ENCODE measurements at regions not wholly inside any gene's neighbourhood (a gene's known extent, or its start where the extent isn't known, plus 50 kb on each side); places are given as distances from the start of the nearest gene placed in this dataset.
"Not testable (repeated sequence)": the region's sequence is repeated elsewhere in the genome, so short reads cannot be mapped to it uniquely, and the experiment has no call there.

GRCh38 chr20:1801225-1801928, 93.8 kb upstream of the SIRPA start:
- 93% methylated on average over 5 of the region's 5 CpGs for WGBS
- H3K4me3 ChIP-seq (ENCODE audit: low read length in 2 of 2): no peak overlapping the region
- no peaks in the 10 kb centered on the region for H3K36me3 ChIP-seq (ENCODE audit: control insufficient read depth in 2 of 2, insufficient read depth in 2 of 2, low read length in 1 of 2)
- H3K4me1 ChIP-seq (ENCODE audit: control insufficient read depth in 2 of 2, insufficient read depth in 2 of 2, low read length in 2 of 2): peaks cover 0 to 12% of the 10 kb centered on the region in 2 donors
- no peak overlapping the region for H3K27ac ChIP-seq (ENCODE audit: low read depth in 1 of 2, low read length in 1 of 2)
- H3K9me3 ChIP-seq (ENCODE audit: control insufficient read depth in 2 of 2, insufficient read depth in 1 of 2, low read length in 1 of 2): no peaks in the 10 kb centered on the region
- DNase-seq (ENCODE audit: low read depth in 6 of 9, low spot score in 9 of 9): no peak
- H3K27me3 ChIP-seq (ENCODE audit: control insufficient read depth in 2 of 2, insufficient read depth in 1 of 2, low read length in 1 of 2): peaks cover 33 to 55% of the 10 kb centered on the region in 2 donors

- Histone ChIP-seq H3K4me1 (ENCODE audit: control insufficient read depth in 2 of 2, insufficient read depth in 2 of 2, low read length in 2 of 2) (peaks cover 0 to 12% of the 10 kb centered on the region in 2 donors), H3K27ac (ENCODE audit: low read depth in 1 of 2, low read length in 1 of 2) (no peak overlapping the region), H3K4me3 (ENCODE audit: low read length in 2 of 2) (no peak overlapping the region), H3K27me3 (ENCODE audit: control insufficient read depth in 2 of 2, insufficient read depth in 1 of 2, low read length in 1 of 2) (peaks cover 33 to 52% of the 10 kb centered on the region in 2 donors), H3K36me3 (ENCODE audit: control insufficient read depth in 2 of 2, insufficient read depth in 2 of 2, low read length in 1 of 2) (no peaks in the 10 kb centered on the region), H3K9me3 (ENCODE audit: control insufficient read depth in 2 of 2, insufficient read depth in 1 of 2, low read length in 1 of 2) (no peaks in the 10 kb centered on the region)
- no peak for DNase-seq (ENCODE audit: low read depth in 6 of 9, low spot score in 9 of 9)
- 46% methylated on average over 3 of the region's 3 CpGs for WGBS
These were observed 94.4 kb upstream of the SIRPA start for GRCh38 chr20:1800777-1801176.

- DNase-seq (ENCODE audit: low read depth in 6 of 9, low spot score in 9 of 9): no peak
- Histone ChIP-seq H3K36me3 (ENCODE audit: control insufficient read depth in 2 of 2, insufficient read depth in 2 of 2, low read length in 1 of 2) (no peaks in the 10 kb centered on the region), H3K9me3 (ENCODE audit: control insufficient read depth in 2 of 2, insufficient read depth in 1 of 2, low read length in 1 of 2) (no peaks in the 10 kb centered on the region), H3K4me1 (ENCODE audit: control insufficient read depth in 2 of 2, insufficient read depth in 2 of 2, low read length in 2 of 2) (peaks cover 0 to 12% of the 10 kb centered on the region in 2 donors), H3K27me3 (ENCODE audit: control insufficient read depth in 2 of 2, insufficient read depth in 1 of 2, low read length in 1 of 2) (peaks cover 33 to 48% of the 10 kb centered on the region in 2 donors), H3K4me3 (ENCODE audit: low read length in 2 of 2) (no peak overlapping the region), H3K27ac (ENCODE audit: low read depth in 1 of 2, low read length in 1 of 2) (no peak overlapping the region)
- 97% methylated on average over 2 of the region's 2 CpGs for WGBS
These were observed 95.0 kb upstream of the SIRPA start for GRCh38 chr20:1800180-1800579.

DNA sequence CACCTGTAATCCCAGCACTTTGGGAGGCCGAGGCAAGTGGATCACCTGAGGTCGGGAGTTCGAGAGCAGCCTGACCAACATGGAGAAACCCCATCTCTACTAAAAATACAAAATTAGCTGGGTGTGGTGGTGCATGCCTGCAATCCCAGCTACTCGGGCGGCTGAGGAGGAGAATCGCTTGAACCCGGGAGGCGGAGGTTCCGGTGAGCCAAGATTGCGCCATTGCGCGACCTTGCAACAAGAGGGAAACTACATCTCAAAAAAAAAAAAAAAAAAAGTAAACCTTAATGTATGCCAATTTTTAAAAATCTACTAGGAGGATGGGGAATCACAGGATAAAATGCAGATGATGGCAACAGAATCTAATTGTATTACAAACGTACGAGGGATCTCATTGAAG, 95.5 kb upstream of the SIRPA start:
- H3K4me3 ChIP-seq (ENCODE audit: low read length in 2 of 2); DNase-seq (ENCODE audit: low read depth in 6 of 9, low spot score in 9 of 9); H3K9me3 ChIP-seq (ENCODE audit: control insufficient read depth in 2 of 2, insufficient read depth in 1 of 2, low read length in 1 of 2); H3K27ac ChIP-seq (ENCODE audit: low read depth in 1 of 2, low read length in 1 of 2); H3K36me3 ChIP-seq (ENCODE audit: control insufficient read depth in 2 of 2, insufficient read depth in 2 of 2, low read length in 1 of 2): not testable (repeated sequence)
- peaks cover 0 to 12% of the 10 kb centered on the region in 2 donors for H3K4me1 ChIP-seq (ENCODE audit: control insufficient read depth in 2 of 2, insufficient read depth in 2 of 2, low read length in 2 of 2)
- 96% methylated on average over 14 of the region's 14 CpGs for WGBS
- peaks cover 33 to 44% of the 10 kb centered on the region in 2 donors for H3K27me3 ChIP-seq (ENCODE audit: control insufficient read depth in 2 of 2, insufficient read depth in 1 of 2, low read length in 1 of 2)

DNA sequence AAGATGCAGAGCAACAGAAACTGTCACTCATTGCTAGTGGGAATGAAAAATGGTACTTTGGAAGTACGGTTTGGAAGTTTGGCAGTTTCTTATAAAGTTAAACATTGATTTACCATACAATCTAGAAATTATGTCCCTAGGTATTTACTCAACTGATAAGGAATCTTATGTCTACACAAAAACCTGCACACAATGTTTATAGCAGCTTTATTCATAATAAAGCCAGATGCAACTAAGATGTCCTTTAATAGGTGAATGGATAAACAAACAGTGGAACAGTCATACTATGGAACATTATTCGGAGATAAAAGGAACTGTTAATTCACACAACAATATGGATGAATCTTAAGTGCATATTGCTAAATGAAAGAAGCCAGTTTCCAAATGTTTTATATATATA, 96.2 kb upstream of the SIRPA start:
- H3K9me3 ChIP-seq (ENCODE audit: control insufficient read depth in 2 of 2, insufficient read depth in 1 of 2, low read length in 1 of 2): no peaks in the 10 kb centered on the region
- H3K36me3 ChIP-seq (ENCODE audit: control insufficient read depth in 2 of 2, insufficient read depth in 2 of 2, low read length in 1 of 2): no peaks in the 10 kb centered on the region
- no peak overlapping the region for H3K4me3 ChIP-seq (ENCODE audit: low read length in 2 of 2)
- H3K27ac ChIP-seq (ENCODE audit: low read depth in 1 of 2, low read length in 1 of 2): no peak overlapping the region
- peaks cover 28 to 36% of the 10 kb centered on the region in 2 donors for H3K27me3 ChIP-seq (ENCODE audit: control insufficient read depth in 2 of 2, insufficient read depth in 1 of 2, low read length in 1 of 2)
- no peak for DNase-seq (ENCODE audit: low read depth in 6 of 9, low spot score in 9 of 9)
- peaks cover 0 to 12% of the 10 kb centered on the region in 2 donors for H3K4me1 ChIP-seq (ENCODE audit: control insufficient read depth in 2 of 2, insufficient read depth in 2 of 2, low read length in 2 of 2)
- 93% methylated on average over 2 of the region's 2 CpGs for WGBS

GRCh38 chr20:1793821-1794220, 101.4 kb upstream of the SIRPA start:
- 97% methylated on average over 2 of the region's 2 CpGs for WGBS
- no peak for DNase-seq (ENCODE audit: low read depth in 6 of 9, low spot score in 9 of 9)
- Histone ChIP-seq H3K27ac (ENCODE audit: low read depth in 1 of 2, low read length in 1 of 2) (no peak overlapping the region), H3K4me1 (ENCODE audit: control insufficient read depth in 2 of 2, insufficient read depth in 2 of 2, low read length in 2 of 2) (no peaks in the 10 kb centered on the region), H3K9me3 (ENCODE audit: control insufficient read depth in 2 of 2, insufficient read depth in 1 of 2, low read length in 1 of 2) (no peaks in the 10 kb centered on the region), H3K27me3 (ENCODE audit: control insufficient read depth in 2 of 2, insufficient read depth in 1 of 2, low read length in 1 of 2) (peaks cover 2 to 3% of the 10 kb centered on the region in 2 donors), H3K4me3 (ENCODE audit: low read length in 2 of 2) (no peak overlapping the region), H3K36me3 (ENCODE audit: control insufficient read depth in 2 of 2, insufficient read depth in 2 of 2, low read length in 1 of 2) (no peaks in the 10 kb centered on the region)

DNA sequence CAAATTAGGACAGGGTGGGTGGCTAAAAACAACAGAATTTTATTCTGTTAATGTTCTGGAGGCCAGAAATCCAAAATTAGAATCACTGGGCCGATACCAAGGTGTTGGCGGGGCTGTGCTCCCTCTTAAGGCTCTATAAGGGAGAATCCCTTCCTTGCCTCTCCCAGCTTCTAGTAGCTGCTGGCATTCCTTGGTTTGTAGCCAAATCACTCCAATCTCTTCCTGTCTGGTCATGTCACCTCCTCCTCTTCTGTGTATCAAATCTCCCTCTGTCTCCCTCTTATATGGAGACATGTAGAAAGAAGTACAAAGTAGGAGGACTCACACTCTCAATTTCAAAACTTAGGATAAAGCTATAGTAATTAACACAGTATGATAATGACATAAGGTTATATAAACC, 102.9 kb upstream of the SIRPA start:
- no peak for DNase-seq (ENCODE audit: low read depth in 6 of 9, low spot score in 9 of 9)
- Histone ChIP-seq H3K27ac (ENCODE audit: low read depth in 1 of 2, low read length in 1 of 2) (no peak overlapping the region), H3K9me3 (ENCODE audit: control insufficient read depth in 2 of 2, insufficient read depth in 1 of 2, low read length in 1 of 2) (no peaks in the 10 kb centered on the region), H3K4me1 (ENCODE audit: control insufficient read depth in 2 of 2, insufficient read depth in 2 of 2, low read length in 2 of 2) (no peaks in the 10 kb centered on the region), H3K4me3 (ENCODE audit: low read length in 2 of 2) (no peak overlapping the region), H3K27me3 (ENCODE audit: control insufficient read depth in 2 of 2, insufficient read depth in 1 of 2, low read length in 1 of 2) (peaks cover 2 to 3% of the 10 kb centered on the region in 2 donors), H3K36me3 (ENCODE audit: control insufficient read depth in 2 of 2, insufficient read depth in 2 of 2, low read length in 1 of 2) (no peaks in the 10 kb centered on the region)
- WGBS: 95% methylated on average over 2 of the region's 2 CpGs

- no peaks in the 10 kb centered on the region for H3K9me3 ChIP-seq (ENCODE audit: control insufficient read depth in 2 of 2, insufficient read depth in 1 of 2, low read length in 1 of 2)
- 82% methylated on average over 3 of the region's 3 CpGs for WGBS
- no peak overlapping the region for H3K27ac ChIP-seq (ENCODE audit: low read depth in 1 of 2, low read length in 1 of 2)
- H3K4me1 ChIP-seq (ENCODE audit: control insufficient read depth in 2 of 2, insufficient read depth in 2 of 2, low read length in 2 of 2): no peaks in the 10 kb centered on the region
- no peak overlapping the region for H3K4me3 ChIP-seq (ENCODE audit: low read length in 2 of 2)
- no peak for DNase-seq (ENCODE audit: low read depth in 6 of 9, low spot score in 9 of 9)
- H3K36me3 ChIP-seq (ENCODE audit: control insufficient read depth in 2 of 2, insufficient read depth in 2 of 2, low read length in 1 of 2): no peaks in the 10 kb centered on the region
- H3K27me3 ChIP-seq (ENCODE audit: control insufficient read depth in 2 of 2, insufficient read depth in 1 of 2, low read length in 1 of 2): peaks cover 3 to 14% of the 10 kb centered on the region in 2 donors
These were observed 104.8 kb upstream of the SIRPA start for GRCh38 chr20:1790386-1790785.

DNA sequence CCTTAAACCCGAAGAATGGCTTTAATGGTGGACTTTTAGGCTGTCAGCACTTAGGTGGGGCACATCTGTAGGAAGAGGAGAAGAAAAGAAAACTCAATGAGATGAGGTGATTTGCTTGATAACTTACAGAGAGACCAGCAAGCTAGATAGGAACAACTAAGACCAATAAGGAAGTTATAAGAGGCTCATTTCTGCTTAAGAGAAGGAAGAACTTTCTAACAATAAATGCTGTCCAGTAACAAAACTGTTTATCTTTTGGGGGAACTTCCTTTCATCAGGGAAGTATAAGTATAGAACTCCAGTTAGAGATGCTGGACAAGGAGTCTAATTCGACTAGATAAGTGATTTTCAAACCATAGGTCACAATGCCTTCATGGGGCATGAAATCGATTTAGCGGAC, 107.2 kb upstream of the SIRPA start:
- no peaks in the 10 kb centered on the region for H3K36me3 ChIP-seq (ENCODE audit: control insufficient read depth in 2 of 2, insufficient read depth in 2 of 2, low read length in 1 of 2)
- WGBS: 78% methylated on average over 4 of the region's 4 CpGs
- H3K27me3 ChIP-seq (ENCODE audit: control insufficient read depth in 2 of 2, insufficient read depth in 1 of 2, low read length in 1 of 2): peaks cover 3 to 14% of the 10 kb centered on the region in 2 donors
- no peak for DNase-seq (ENCODE audit: low read depth in 6 of 9, low spot score in 9 of 9)
- H3K27ac ChIP-seq (ENCODE audit: low read depth in 1 of 2, low read length in 1 of 2): no peak overlapping the region
- no peak overlapping the region for H3K4me3 ChIP-seq (ENCODE audit: low read length in 2 of 2)
- no peaks in the 10 kb centered on the region for H3K4me1 ChIP-seq (ENCODE audit: control insufficient read depth in 2 of 2, insufficient read depth in 2 of 2, low read length in 2 of 2)
- no peaks in the 10 kb centered on the region for H3K9me3 ChIP-seq (ENCODE audit: control insufficient read depth in 2 of 2, insufficient read depth in 1 of 2, low read length in 1 of 2)

Data from thymus (tissue), 11 donors.